ENCODE measurements at regions not wholly inside any gene's neighbourhood (a gene's known extent, or its start where the extent isn't known, plus 50 kb on each side); places are given as distances from the start of the nearest gene placed in this dataset.

- H3K4me2 ChIP-seq, result no peak overlapping the region
- no peak for FAIRE-seq
Observed at GRCh38 chr1:13956393-13956792, 256.4 kb downstream of the PRDM2 start.

GRCh38 chr1:13960375-13960987 is 260.5 kb downstream of the PRDM2 start:
- H3K27ac ChIP-seq, result no peak overlapping the region
- POLR2A ChIA-PET, result no interaction called here
- H3K9me3 ChIP-seq, result no peaks in the 10 kb centered on the region
- TF ChIP-seq, protein P1, sequence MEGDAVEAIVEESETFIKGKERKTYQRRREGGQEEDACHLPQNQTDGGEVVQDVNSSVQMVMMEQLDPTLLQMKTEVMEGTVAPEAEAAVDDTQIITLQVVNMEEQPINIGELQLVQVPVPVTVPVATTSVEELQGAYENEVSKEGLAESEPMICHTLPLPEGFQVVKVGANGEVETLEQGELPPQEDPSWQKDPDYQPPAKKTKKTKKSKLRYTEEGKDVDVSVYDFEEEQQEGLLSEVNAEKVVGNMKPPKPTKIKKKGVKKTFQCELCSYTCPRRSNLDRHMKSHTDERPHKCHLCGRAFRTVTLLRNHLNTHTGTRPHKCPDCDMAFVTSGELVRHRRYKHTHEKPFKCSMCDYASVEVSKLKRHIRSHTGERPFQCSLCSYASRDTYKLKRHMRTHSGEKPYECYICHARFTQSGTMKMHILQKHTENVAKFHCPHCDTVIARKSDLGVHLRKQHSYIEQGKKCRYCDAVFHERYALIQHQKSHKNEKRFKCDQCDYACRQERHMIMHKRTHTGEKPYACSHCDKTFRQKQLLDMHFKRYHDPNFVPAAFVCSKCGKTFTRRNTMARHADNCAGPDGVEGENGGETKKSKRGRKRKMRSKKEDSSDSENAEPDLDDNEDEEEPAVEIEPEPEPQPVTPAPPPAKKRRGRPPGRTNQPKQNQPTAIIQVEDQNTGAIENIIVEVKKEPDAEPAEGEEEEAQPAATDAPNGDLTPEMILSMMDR (IDR thresholded peaks at IDR 0.05), result peak; percentile 71
- TF ChIP-seq KDM5A (IDR thresholded peaks at IDR 0.05), result no peak
- TF ChIP-seq, protein P2, sequence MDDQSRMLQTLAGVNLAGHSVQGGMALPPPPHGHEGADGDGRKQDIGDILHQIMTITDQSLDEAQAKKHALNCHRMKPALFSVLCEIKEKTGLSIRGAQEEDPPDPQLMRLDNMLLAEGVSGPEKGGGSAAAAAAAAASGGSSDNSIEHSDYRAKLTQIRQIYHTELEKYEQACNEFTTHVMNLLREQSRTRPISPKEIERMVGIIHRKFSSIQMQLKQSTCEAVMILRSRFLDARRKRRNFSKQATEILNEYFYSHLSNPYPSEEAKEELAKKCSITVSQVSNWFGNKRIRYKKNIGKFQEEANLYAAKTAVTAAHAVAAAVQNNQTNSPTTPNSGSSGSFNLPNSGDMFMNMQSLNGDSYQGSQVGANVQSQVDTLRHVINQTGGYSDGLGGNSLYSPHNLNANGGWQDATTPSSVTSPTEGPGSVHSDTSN (IDR thresholded peaks at IDR 0.05), result no peak
- TF ChIP-seq RAD21 (conservative IDR thresholded peaks at IDR 0.05 in 1 of 2, IDR thresholded peaks at IDR 0.05 in 1 of 2), result peak; percentile 78 to 79
- peak; percentile 61 for TF ChIP-seq SMC3 (IDR thresholded peaks at IDR 0.05)
- TF ChIP-seq HOXA7 (CRISPR knock-in tag; IDR thresholded peaks at IDR 0.05), result no peak
- peak; percentile 83 to 86 for ATAC-seq
- FAIRE-seq, result no peak
- 2% methylated on average over 5 of the region's 12 CpGs for WGBS (ENCODE audit: missing lambda C conversion rate)
- no peak overlapping the region for H3K4me3 ChIP-seq
- no peaks in the 10 kb centered on the region for H3K4me1 ChIP-seq
- no peak overlapping the region for H3K4me2 ChIP-seq
- CTCF ChIA-PET, result interaction anchor here (0.7 to 1.9 kb wide), 9 partner anchors 9 to 717 kb away, joined by 3 to 7 read pairs (median 3); no protein-coding TSS in a partner anchor
- peak; percentile 51 to 57 for DNase-seq (ENCODE audit: low read depth in 1 of 2, low spot score in 1 of 2)

More at GRCh38 chr1:13956393-13956792, 256.4 kb downstream of the PRDM2 start:
- no peak overlapping the region for H3K4me3 ChIP-seq
- H3K9me3 ChIP-seq, result no peaks in the 10 kb centered on the region
- no peak overlapping the region for H3K27ac ChIP-seq
- CTCF ChIA-PET, result no interaction called here
- 11% methylated on average over 4 of the region's 4 CpGs for WGBS (ENCODE audit: missing lambda C conversion rate)
- no peak for TF ChIP-seq RCOR1 (IDR thresholded peaks at IDR 0.05; ENCODE audit: low read depth, low read length)
- no peak for TF ChIP-seq ZNF302 (CRISPR knock-in tag; IDR thresholded peaks at IDR 0.05)
- no peak for TF ChIP-seq ESRRA (IDR thresholded peaks at IDR 0.05; ENCODE audit: borderline replicate concordance, low read length)
- no peak for TF ChIP-seq REST (IDR thresholded peaks at IDR 0.05)
- TF ChIP-seq ZSCAN20 (CRISPR knock-in tag; IDR thresholded peaks at IDR 0.05), result no peak
- no peak for TF ChIP-seq TFCP2L1 (CRISPR knock-in tag; IDR thresholded peaks at IDR 0.05)
- TF ChIP-seq CBX8 (IDR thresholded peaks at IDR 0.05), result no peak
- TF ChIP-seq, protein P3, sequence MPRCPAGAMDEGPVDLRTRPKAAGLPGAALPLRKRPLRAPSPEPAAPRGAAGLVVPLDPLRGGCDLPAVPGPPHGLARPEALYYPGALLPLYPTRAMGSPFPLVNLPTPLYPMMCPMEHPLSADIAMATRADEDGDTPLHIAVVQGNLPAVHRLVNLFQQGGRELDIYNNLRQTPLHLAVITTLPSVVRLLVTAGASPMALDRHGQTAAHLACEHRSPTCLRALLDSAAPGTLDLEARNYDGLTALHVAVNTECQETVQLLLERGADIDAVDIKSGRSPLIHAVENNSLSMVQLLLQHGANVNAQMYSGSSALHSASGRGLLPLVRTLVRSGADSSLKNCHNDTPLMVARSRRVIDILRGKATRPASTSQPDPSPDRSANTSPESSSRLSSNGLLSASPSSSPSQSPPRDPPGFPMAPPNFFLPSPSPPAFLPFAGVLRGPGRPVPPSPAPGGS (IDR thresholded peaks at IDR 0.05), result no peak
- no peak for TF ChIP-seq EHMT2 (IDR thresholded peaks at IDR 0.05; ENCODE audit: low read depth)
- POLR2A ChIA-PET, result no interaction called here
- no peak for DNase-seq (ENCODE audit: low read depth in 1 of 2, low spot score in 1 of 2)
- H3K4me1 ChIP-seq, result no peaks in the 10 kb centered on the region
- no peak for ATAC-seq
